IPS-NIHi7 (cell line): ENCODE measurements at regions not wholly inside any gene's neighbourhood (a gene's known extent, or its start where the extent isn't known, plus 50 kb on each side); places are given as distances from the start of the nearest gene placed in this dataset.

Experiments used
- DNase-seq: peaks from one replicate; pipeline ENCODE4 v3.0.0; 2012; ENCODE audit warnings: mixed read lengths; ENCODE audit errors: extremely low spot score

GRCh38 chr13:88586263-88586662, 915.1 kb downstream of the SLITRK5 start:
- DNase-seq: no peak

GRCh38 chr13:88590574-88590973, 919.4 kb downstream of the SLITRK5 start:
- no peak for DNase-seq

- DNase-seq: no peak
Observed at GRCh38 chr13:88592105-88592504, 920.9 kb downstream of the SLITRK5 start.

- no peak for DNase-seq
Observed at GRCh38 chr13:88601949-88602348, 930.8 kb downstream of the SLITRK5 start.

GRCh38 chr13:88602786-88603777, 931.9 kb downstream of the SLITRK5 start:
- no peak for DNase-seq

- DNase-seq: no peak
Observed at GRCh38 chr13:88617176-88617575, 946.0 kb downstream of the SLITRK5 start.

- DNase-seq: no peak
Observed at GRCh38 chr13:88622362-88622973, 951.3 kb downstream of the SLITRK5 start.

GRCh38 chr13:88623150-88623549, 952.0 kb downstream of the SLITRK5 start:
- DNase-seq: no peak

GRCh38 chr13:88627071-88627470, 955.9 kb downstream of the SLITRK5 start:
- no peak for DNase-seq

- no peak for DNase-seq
Observed at GRCh38 chr13:88628882-88629281, 957.7 kb downstream of the SLITRK5 start.

- DNase-seq: no peak
Observed at GRCh38 chr13:88637935-88638334, 966.8 kb downstream of the SLITRK5 start.

- DNase-seq: no peak
Observed at GRCh38 chr13:88643233-88643632, 972.1 kb downstream of the SLITRK5 start.

GRCh38 chr13:88648598-88649373, 977.6 kb downstream of the SLITRK5 start:
- DNase-seq: no peak

GRCh38 chr13:88649855-88650254, 978.7 kb downstream of the SLITRK5 start:
- no peak for DNase-seq

GRCh38 chr13:88651531-88651930, 980.4 kb downstream of the SLITRK5 start:
- no peak for DNase-seq

- DNase-seq: no peak
Observed at GRCh38 chr13:88656751-88657150, 985.6 kb downstream of the SLITRK5 start.

GRCh38 chr13:88670509-88670908, 999.3 kb downstream of the SLITRK5 start:
- no peak for DNase-seq

- no peak for DNase-seq
Observed at GRCh38 chr13:88674841-88675240, 1003.7 kb downstream of the SLITRK5 start.

- DNase-seq: no peak
Observed at GRCh38 chr13:88675347-88675996, 1004.3 kb downstream of the SLITRK5 start.

- no peak for DNase-seq
Observed at GRCh38 chr13:88676016-88676415, 1004.8 kb downstream of the SLITRK5 start.

- DNase-seq: no peak
Observed at GRCh38 chr13:88685459-88685858, 1014.3 kb downstream of the SLITRK5 start.

GRCh38 chr13:88701551-88701950, 1030.4 kb downstream of the SLITRK5 start:
- no peak for DNase-seq
